Smooth muscle cell (in vitro differentiated cells): ENCODE measurements at regions not wholly inside any gene's neighbourhood (a gene's known extent, or its start where the extent isn't known, plus 50 kb on each side); places are given as distances from the start of the nearest gene placed in this dataset.

Source experiments
- DNase-seq: peaks from one replicate; lab custom pipeline; 2025; ENCODE audit not compliant: unreplicated experiment; lab: John Stamatoyannopoulos, UW
- H2AFZ ChIP-seq: fragments of 200-600 bp; sonication (generic); 2 replicates; pipeline ENCODE4 v1.6.0; 2016; ENCODE audit warnings: antibody characterized with exemption, low read depth, mild to moderate bottlenecking
- H3F3A ChIP-seq: fragments of 200-600 bp; sonication (generic); 2 replicates; pipeline ENCODE4 v1.6.0; 2017; ENCODE audit warnings: antibody characterized with exemption, low read depth
- H3K27ac ChIP-seq: fragments of 200-600 bp; sonication (generic); 2 replicates; pipeline ENCODE4 v1.5.1; 2016; ENCODE audit warnings: low read depth, mild to moderate bottlenecking
- H3K27me3 ChIP-seq: fragments of 200-600 bp; sonication (generic); 2 replicates; pipeline ENCODE4 v1.6.1; 2016; ENCODE audit warnings: low read depth, mild to moderate bottlenecking
- H3K36me3 ChIP-seq: fragments of 200-600 bp; sonication (generic); 2 replicates; pipeline ENCODE4 v1.5.1; 2016; ENCODE audit warnings: low read depth
- H3K4me1 ChIP-seq: fragments of 200-600 bp; sonication (generic); 2 replicates; pipeline ENCODE4 v1.5.1; 2016; ENCODE audit warnings: low read depth
- H3K4me2 ChIP-seq: fragments of 200-600 bp; sonication (generic); 2 replicates; pipeline ENCODE4 v1.6.0; 2016; ENCODE audit warnings: mild to moderate bottlenecking
- H3K4me3 ChIP-seq: fragments of 200-600 bp; sonication (generic); 2 replicates; pipeline ENCODE4 v1.5.1; 2016; ENCODE audit warnings: mild to moderate bottlenecking
- H3K79me2 ChIP-seq: fragments of 200-600 bp; sonication (generic); 2 replicates; pipeline ENCODE4 v1.6.0; 2016; ENCODE audit warnings: low read depth, mild to moderate bottlenecking
- H3K9ac ChIP-seq: fragments of 200-600 bp; sonication (generic); 2 replicates; pipeline ENCODE4 v1.6.0; 2016; ENCODE audit warnings: low read depth
- H3K9me3 ChIP-seq: fragments of 200-600 bp; sonication (generic); replicated peaks from 2 replicates; pipeline ENCODE4 v1.5.1; 2016; ENCODE audit warnings: low read depth
- H4K20me1 ChIP-seq: fragments of 200-600 bp; sonication (generic); 2 replicates; pipeline ENCODE4 v1.6.0; 2016; ENCODE audit warnings: low read depth
- CTCF ChIP-seq: fragments of 200-600 bp; sonication (generic); IDR thresholded peaks from 2 replicates; pipeline ENCODE4 v1.5.1; 2017; ENCODE audit warnings: borderline replicate concordance, mild to moderate bottlenecking, antibody characterized with exemption; ENCODE audit not compliant: insufficient read depth, poor library complexity, severe bottlenecking
- WGBS: methylation state at CpG from one replicate; pipeline ENCODE4 v1.1.7; 2016; ENCODE audit warnings: low lambda C conversion rate; 5-methylcytosine and 5-hydroxymethylcytosine counted together

GRCh38 chr2:129439406-129440302 lies 539.8 kb upstream of the RAB6C start:
- no peaks in the 10 kb centered on the region for H3K79me2 ChIP-seq
- no peak overlapping the region for H3K4me3 ChIP-seq
- H3K4me2 ChIP-seq, result no peak overlapping the region
- no peaks in the 10 kb centered on the region for H3K36me3 ChIP-seq
- no peak overlapping the region for H3K9ac ChIP-seq
- no peaks in the 10 kb centered on the region for H3K4me1 ChIP-seq
- H4K20me1 ChIP-seq, result no peaks in the 10 kb centered on the region
- DNase-seq, result no peak
- no peak overlapping the region for H2AFZ ChIP-seq
- H3K27ac ChIP-seq, result no peak overlapping the region
- no peaks in the 10 kb centered on the region for H3F3A ChIP-seq
- H3K27me3 ChIP-seq, result no peaks in the 10 kb centered on the region
- H3K9me3 ChIP-seq, result no peaks in the 10 kb centered on the region
- TF ChIP-seq CTCF, result no peak
- 87% methylated on average over 13 of the region's 13 CpGs for WGBS

- Histone ChIP-seq H3K27ac (no peak overlapping the region), H3K9me3 (no peaks in the 10 kb centered on the region), H4K20me1 (no peaks in the 10 kb centered on the region), H3K27me3 (no peaks in the 10 kb centered on the region), H3K36me3 (no peaks in the 10 kb centered on the region), H3K79me2 (no peaks in the 10 kb centered on the region), H3K4me1 (no peaks in the 10 kb centered on the region), H3K4me3 (no peak overlapping the region), H3K4me2 (no peak overlapping the region), H2AFZ (no peak overlapping the region), H3K9ac (no peak overlapping the region), H3F3A (no peaks in the 10 kb centered on the region)
- no peak for DNase-seq
- no peak for TF ChIP-seq CTCF
Observed at GRCh38 chr2:129441610-129442009, 537.9 kb upstream of the RAB6C start.

- Histone ChIP-seq H3K4me2 (no peak overlapping the region), H3K27me3 (no peaks in the 10 kb centered on the region), H4K20me1 (no peaks in the 10 kb centered on the region), H3K4me3 (no peak overlapping the region), H3K36me3 (no peaks in the 10 kb centered on the region), H3F3A (no peaks in the 10 kb centered on the region), H3K9me3 (no peaks in the 10 kb centered on the region), H3K4me1 (no peaks in the 10 kb centered on the region), H3K79me2 (no peaks in the 10 kb centered on the region), H3K27ac (no peak overlapping the region), H3K9ac (no peak overlapping the region), H2AFZ (no peak overlapping the region)
- TF ChIP-seq CTCF, result no peak
- no peak for DNase-seq
- 82% methylated on average over 5 of the region's 5 CpGs for WGBS
Observed at GRCh38 chr2:129443235-129443864, 536.1 kb upstream of the RAB6C start.
